ENCODE measurements at regions not wholly inside any gene's neighbourhood (a gene's known extent, or its start where the extent isn't known, plus 50 kb on each side); places are given as distances from the start of the nearest gene placed in this dataset.

DNA sequence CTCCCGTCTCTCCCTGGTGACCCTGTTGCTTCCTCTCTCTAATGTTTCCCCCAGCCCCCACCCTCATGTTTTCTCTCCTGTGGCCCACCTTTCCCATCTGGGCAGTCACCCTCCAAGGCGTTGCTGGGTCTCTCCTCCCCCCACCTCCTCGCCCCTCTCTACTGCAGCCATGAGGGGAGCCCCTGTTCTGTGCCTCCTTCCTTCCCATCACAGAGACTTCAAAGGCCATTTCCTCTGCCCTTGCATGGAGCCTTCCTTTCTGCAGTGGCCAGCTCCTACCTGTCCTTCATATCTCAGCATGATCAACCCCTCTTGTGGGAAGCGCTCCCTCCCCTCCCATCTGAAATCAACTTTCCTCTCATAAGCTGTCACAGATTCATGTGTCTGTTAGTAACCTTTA is 194.0 kb upstream of the PRSS58 start:
- TF ChIP-seq PRDM15 (CRISPR knock-in tag; IDR thresholded peaks at IDR 0.05) (no peak), ZNF423 (CRISPR knock-in tag; IDR thresholded peaks at IDR 0.05) (no peak), ETV6 (CRISPR knock-in tag; IDR thresholded peaks at IDR 0.05) (no peak), SMAD3 (CRISPR knock-in tag; IDR thresholded peaks at IDR 0.05; ENCODE audit: borderline replicate concordance) (no peak), ZBTB21 (CRISPR knock-in tag; IDR thresholded peaks at IDR 0.05; ENCODE audit: borderline replicate concordance) (no peak), ZNF281 (CRISPR knock-in tag; IDR thresholded peaks at IDR 0.05) (no peak), NFATC4 (CRISPR knock-in tag; IDR thresholded peaks at IDR 0.05) (no peak), TEAD4 (CRISPR knock-in tag; IDR thresholded peaks at IDR 0.05) (no peak), SOX15 (CRISPR knock-in tag; IDR thresholded peaks at IDR 0.05) (no peak), ATF6 (CRISPR knock-in tag; IDR thresholded peaks at IDR 0.05) (no peak), JUN (CRISPR knock-in tag; IDR thresholded peaks at IDR 0.05) (no peak), ESRRA (CRISPR knock-in tag; IDR thresholded peaks at IDR 0.05; ENCODE audit: borderline replicate concordance) (no peak), STAT6 (CRISPR knock-in tag; conservative IDR thresholded peaks at IDR 0.05; ENCODE audit: low read depth) (no peak), SP1 (CRISPR knock-in tag; conservative IDR thresholded peaks at IDR 0.05) (no peak), ZNF416 (CRISPR knock-in tag; IDR thresholded peaks at IDR 0.05) (no peak), ZNF671 (CRISPR knock-in tag; IDR thresholded peaks at IDR 0.05) (no peak), FOXP1 (CRISPR knock-in tag; IDR thresholded peaks at IDR 0.05; ENCODE audit: borderline replicate concordance) (no peak)
- TF ChIP-seq, protein P1, sequence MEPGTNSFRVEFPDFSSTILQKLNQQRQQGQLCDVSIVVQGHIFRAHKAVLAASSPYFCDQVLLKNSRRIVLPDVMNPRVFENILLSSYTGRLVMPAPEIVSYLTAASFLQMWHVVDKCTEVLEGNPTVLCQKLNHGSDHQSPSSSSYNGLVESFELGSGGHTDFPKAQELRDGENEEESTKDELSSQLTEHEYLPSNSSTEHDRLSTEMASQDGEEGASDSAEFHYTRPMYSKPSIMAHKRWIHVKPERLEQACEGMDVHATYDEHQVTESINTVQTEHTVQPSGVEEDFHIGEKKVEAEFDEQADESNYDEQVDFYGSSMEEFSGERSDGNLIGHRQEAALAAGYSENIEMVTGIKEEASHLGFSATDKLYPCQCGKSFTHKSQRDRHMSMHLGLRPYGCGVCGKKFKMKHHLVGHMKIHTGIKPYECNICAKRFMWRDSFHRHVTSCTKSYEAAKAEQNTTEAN (CRISPR knock-in tag; IDR thresholded peaks at IDR 0.05), result no peak
- TF ChIP-seq, protein P2, sequence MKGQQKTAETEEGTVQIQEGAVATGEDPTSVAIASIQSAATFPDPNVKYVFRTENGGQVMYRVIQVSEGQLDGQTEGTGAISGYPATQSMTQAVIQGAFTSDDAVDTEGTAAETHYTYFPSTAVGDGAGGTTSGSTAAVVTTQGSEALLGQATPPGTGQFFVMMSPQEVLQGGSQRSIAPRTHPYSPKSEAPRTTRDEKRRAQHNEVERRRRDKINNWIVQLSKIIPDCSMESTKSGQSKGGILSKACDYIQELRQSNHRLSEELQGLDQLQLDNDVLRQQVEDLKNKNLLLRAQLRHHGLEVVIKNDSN (CRISPR knock-in tag; IDR thresholded peaks at IDR 0.05), result no peak
- no peaks in the 10 kb centered on the region for H3K4me1 Mint-ChIP-seq
- ATAC-seq (no peak), DNase-seq (ENCODE audit: low spot score) (no peak)
- no peak overlapping the region for H3K27ac Mint-ChIP-seq
- no peaks in the 10 kb centered on the region for H3K27me3 Mint-ChIP-seq (ENCODE audit: low read depth)
- H3K36me3 Mint-ChIP-seq, result no peaks in the 10 kb centered on the region
- ChIA-PET POLR2A (no interaction called here), CTCF (interaction anchor here (1.2 kb wide), 1 partner anchor 10 kb away, joined by 3 read pairs; no protein-coding TSS in a partner anchor)
- H3K4me3 Mint-ChIP-seq, result no peak overlapping the region
- no peaks in the 10 kb centered on the region for H3K9me3 Mint-ChIP-seq
